GM23338 (cell line): ENCODE measurements at regions not wholly inside any gene's neighbourhood (a gene's known extent, or its start where the extent isn't known, plus 50 kb on each side); places are given as distances from the start of the nearest gene placed in this dataset.

Experiments used
- ATAC-seq: fragments of 200-7000 bp; cut with Tn5 transposase; 3 replicates; pipeline ENCODE4 v1.9.1; 2020
- DNase-seq: peaks from one replicate; pipeline ENCODE4 v3.0.0-alpha.2; 2015; ENCODE audit warnings: low spot score
- H2AFZ ChIP-seq: fragments of 200-600 bp; sonication (generic); 2 replicates; pipeline ENCODE4 v1.8.0; 2016; ENCODE audit warnings: antibody characterized with exemption, mild to moderate bottlenecking, moderate library complexity
- H3F3A ChIP-seq: fragments of 200-600 bp; sonication (generic); replicated peaks from 2 replicates; pipeline ENCODE4 v1.8.0; 2017; ENCODE audit warnings: antibody characterized with exemption, mixed run types, low read depth
- H3K27ac ChIP-seq: fragments of 200-600 bp; sonication (generic); 2 replicates; pipeline ENCODE4 v1.6.1; 2016; ENCODE audit warnings: low read depth
- H3K27me3 ChIP-seq: fragments of 200-600 bp; sonication (generic); 2 replicates; pipeline ENCODE4 v1.8.0; 2016; ENCODE audit warnings: mild to moderate bottlenecking, mixed run types, moderate library complexity; ENCODE audit not compliant: insufficient read depth
- H3K36me3 ChIP-seq: fragments of 200-600 bp; sonication (generic); 2 replicates; pipeline ENCODE4 v1.8.0; 2016; ENCODE audit warnings: mild to moderate bottlenecking; ENCODE audit not compliant: insufficient read depth
- H3K4me1 ChIP-seq: fragments of 200-600 bp; sonication (generic); 2 replicates; pipeline ENCODE4 v1.8.0; 2016; ENCODE audit warnings: mild to moderate bottlenecking, moderate library complexity; ENCODE audit not compliant: insufficient read depth
- H3K4me2 ChIP-seq: fragments of 200-600 bp; sonication (generic); 2 replicates; pipeline ENCODE4 v1.7.1; 2017; ENCODE audit warnings: mixed run types
- H3K4me3 ChIP-seq: fragments of 200-600 bp; sonication (generic); 2 replicates; pipeline ENCODE4 v1.6.1; 2016; ENCODE audit warnings: mixed run types
- H3K79me2 ChIP-seq: fragments of 200-600 bp; sonication (generic); replicated peaks from 2 replicates; pipeline ENCODE4 v1.8.0; 2017; ENCODE audit warnings: mild to moderate bottlenecking; ENCODE audit not compliant: insufficient read depth
- H3K9me2 ChIP-seq: fragments of 200-600 bp; sonication (generic); 2 replicates; pipeline ENCODE4 v1.8.0; 2017; ENCODE audit not compliant: insufficient read depth
- H4K20me1 ChIP-seq: fragments of 200-600 bp; sonication (generic); replicated peaks from 2 replicates; pipeline ENCODE4 v1.8.0; 2017; ENCODE audit warnings: mild to moderate bottlenecking; ENCODE audit not compliant: insufficient read depth
- H3K27ac Mint-ChIP-seq: 2 replicates; pipeline ENCODE4 v1.8.0; 2020; ENCODE audit warnings: inconsistent platforms, mild to moderate bottlenecking, moderate library complexity, mixed read lengths
- H3K27me3 Mint-ChIP-seq: 3 replicates; pipeline ENCODE4 v1.8.0; 2022; ENCODE audit warnings: low read depth, mild to moderate bottlenecking, moderate library complexity, mixed read lengths, inconsistent platforms; ENCODE audit not compliant: insufficient read depth, poor library complexity
- H3K36me3 Mint-ChIP-seq: 3 replicates; pipeline ENCODE4 v1.8.0; 2021; ENCODE audit warnings: low read depth, mild to moderate bottlenecking, inconsistent platforms, moderate library complexity, mixed read lengths
- H3K4me1 Mint-ChIP-seq: 3 replicates; pipeline ENCODE4 v1.8.0; 2020; ENCODE audit warnings: mild to moderate bottlenecking, inconsistent platforms, mixed read lengths
- H3K4me3 Mint-ChIP-seq: 3 replicates; pipeline ENCODE4 v1.8.0; 2021; ENCODE audit warnings: moderate library complexity, mild to moderate bottlenecking, inconsistent platforms, mixed read lengths
- H3K9me3 Mint-ChIP-seq: 3 replicates; pipeline ENCODE4 v1.8.0; 2020; ENCODE audit warnings: moderate library complexity, mild to moderate bottlenecking, inconsistent platforms, mixed read lengths
- CREB1 ChIP-seq: fragments of 250-450 bp; sonication (Bioruptor Pico); IDR thresholded peaks from 2 replicates; pipeline ENCODE4 v1.5.0; 2020; ENCODE audit warnings: low read depth, mild to moderate bottlenecking, moderate library complexity
- NANOG ChIP-seq: IDR thresholded peaks from 2 replicates; pipeline ENCODE4 v1.6.1; 2016; ENCODE audit warnings: antibody characterized with exemption, borderline replicate concordance
- ZNF114 ChIP-seq: fragments of 250-450 bp; sonication (Bioruptor Pico); IDR thresholded peaks from 2 replicates; pipeline ENCODE4 v1.5.0; 2020; ENCODE audit warnings: mild to moderate bottlenecking, moderate library complexity
- TF ChIP-seq, protein P1 (sequence below): fragments of 250-450 bp; sonication (Bioruptor Pico); IDR thresholded peaks from 2 replicates; pipeline ENCODE4 v1.5.0; 2020; ENCODE audit warnings: mild to moderate bottlenecking, moderate library complexity
- TF ChIP-seq, protein P2 (sequence below): IDR thresholded peaks from one replicate; pipeline ENCODE4 v1.6.1; 2018; ENCODE audit warnings: antibody characterized with exemption; ENCODE audit not compliant: unreplicated experiment

DNA sequence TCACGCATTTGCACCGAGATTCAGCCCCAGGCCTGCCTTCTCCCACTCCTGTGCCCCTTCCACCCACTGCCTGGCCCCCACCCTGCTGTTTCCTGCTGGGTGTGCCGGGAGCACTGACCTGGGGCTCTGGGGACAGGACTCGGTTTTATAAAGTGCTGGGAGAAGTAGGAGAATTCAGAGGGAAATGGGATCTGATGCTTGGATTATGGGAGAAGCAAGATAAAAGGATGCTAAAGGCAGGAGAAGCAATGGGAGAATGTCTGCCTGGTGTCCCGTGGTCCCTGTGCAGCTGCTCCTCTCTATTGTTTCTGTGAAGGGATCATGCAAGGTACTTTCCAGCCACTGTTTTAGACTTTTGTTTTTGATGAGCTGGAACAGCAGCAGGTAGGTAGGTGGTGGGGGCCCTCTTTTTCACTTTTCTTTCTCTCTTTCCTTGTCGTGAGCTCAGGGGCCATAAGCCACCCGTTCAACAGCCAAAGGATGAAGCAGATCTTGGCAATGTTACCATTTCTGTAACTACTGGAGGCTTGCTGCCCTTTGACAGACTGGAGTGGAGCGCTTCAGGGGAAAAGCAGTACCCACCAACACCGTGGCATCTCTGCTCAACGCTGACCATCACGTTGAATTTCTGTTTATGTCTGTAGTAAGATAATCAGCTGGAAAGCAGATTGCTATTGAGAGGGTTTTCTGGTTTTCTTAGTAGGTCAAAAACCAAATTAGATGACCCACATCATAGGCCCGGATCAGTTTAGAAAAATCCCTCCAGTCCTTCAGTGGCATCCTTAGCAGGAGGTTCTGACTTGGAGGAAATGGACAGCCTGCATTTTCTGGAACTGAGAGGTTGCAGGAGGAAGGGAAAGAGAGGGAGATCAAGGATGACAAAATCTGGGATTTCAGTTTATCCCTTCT is 63.8 kb upstream of the ENPP6 start (continued):
- TF ChIP-seq, protein P1, sequence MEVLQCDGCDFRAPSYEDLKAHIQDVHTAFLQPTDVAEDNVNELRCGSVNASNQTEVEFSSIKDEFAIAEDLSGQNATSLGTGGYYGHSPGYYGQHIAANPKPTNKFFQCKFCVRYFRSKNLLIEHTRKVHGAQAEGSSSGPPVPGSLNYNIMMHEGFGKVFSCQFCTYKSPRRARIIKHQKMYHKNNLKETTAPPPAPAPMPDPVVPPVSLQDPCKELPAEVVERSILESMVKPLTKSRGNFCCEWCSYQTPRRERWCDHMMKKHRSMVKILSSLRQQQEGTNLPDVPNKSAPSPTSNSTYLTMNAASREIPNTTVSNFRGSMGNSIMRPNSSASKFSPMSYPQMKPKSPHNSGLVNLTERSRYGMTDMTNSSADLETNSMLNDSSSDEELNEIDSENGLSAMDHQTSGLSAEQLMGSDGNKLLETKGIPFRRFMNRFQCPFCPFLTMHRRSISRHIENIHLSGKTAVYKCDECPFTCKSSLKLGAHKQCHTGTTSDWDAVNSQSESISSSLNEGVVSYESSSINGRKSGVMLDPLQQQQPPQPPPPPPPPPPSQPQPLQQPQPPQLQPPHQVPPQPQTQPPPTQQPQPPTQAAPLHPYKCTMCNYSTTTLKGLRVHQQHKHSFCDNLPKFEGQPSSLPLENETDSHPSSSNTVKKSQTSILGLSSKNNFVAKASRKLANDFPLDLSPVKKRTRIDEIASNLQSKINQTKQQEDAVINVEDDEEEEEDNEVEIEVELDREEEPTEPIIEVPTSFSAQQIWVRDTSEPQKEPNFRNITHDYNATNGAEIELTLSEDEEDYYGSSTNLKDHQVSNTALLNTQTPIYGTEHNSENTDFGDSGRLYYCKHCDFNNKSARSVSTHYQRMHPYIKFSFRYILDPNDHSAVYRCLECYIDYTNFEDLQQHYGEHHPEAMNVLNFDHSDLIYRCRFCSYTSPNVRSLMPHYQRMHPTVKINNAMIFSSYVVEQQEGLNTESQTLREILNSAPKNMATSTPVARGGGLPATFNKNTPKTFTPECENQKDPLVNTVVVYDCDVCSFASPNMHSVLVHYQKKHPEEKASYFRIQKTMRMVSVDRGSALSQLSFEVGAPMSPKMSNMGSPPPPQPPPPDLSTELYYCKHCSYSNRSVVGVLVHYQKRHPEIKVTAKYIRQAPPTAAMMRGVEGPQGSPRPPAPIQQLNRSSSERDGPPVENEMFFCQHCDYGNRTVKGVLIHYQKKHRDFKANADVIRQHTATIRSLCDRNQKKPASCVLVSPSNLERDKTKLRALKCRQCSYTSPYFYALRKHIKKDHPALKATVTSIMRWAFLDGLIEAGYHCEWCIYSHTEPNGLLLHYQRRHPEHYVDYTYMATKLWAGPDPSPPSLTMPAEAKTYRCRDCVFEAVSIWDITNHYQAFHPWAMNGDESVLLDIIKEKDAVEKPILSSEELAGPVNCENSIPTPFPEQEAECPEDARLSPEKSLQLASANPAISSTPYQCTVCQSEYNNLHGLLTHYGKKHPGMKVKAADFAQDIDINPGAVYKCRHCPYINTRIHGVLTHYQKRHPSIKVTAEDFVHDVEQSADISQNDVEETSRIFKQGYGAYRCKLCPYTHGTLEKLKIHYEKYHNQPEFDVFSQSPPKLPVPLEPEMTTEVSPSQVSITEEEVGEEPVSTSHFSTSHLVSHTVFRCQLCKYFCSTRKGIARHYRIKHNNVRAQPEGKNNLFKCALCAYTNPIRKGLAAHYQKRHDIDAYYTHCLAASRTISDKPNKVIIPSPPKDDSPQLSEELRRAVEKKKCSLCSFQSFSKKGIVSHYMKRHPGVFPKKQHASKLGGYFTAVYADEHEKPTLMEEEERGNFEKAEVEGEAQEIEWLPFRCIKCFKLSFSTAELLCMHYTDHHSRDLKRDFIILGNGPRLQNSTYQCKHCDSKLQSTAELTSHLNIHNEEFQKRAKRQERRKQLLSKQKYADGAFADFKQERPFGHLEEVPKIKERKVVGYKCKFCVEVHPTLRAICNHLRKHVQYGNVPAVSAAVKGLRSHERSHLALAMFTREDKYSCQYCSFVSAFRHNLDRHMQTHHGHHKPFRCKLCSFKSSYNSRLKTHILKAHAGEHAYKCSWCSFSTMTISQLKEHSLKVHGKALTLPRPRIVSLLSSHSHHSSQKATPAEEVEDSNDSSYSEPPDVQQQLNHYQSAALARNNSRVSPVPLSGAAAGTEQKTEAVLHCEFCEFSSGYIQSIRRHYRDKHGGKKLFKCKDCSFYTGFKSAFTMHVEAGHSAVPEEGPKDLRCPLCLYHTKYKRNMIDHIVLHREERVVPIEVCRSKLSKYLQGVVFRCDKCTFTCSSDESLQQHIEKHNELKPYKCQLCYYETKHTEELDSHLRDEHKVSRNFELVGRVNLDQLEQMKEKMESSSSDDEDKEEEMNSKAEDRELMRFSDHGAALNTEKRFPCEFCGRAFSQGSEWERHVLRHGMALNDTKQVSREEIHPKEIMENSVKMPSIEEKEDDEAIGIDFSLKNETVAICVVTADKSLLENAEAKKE (CRISPR knock-in tag), result no peak
- TF ChIP-seq, protein P2, sequence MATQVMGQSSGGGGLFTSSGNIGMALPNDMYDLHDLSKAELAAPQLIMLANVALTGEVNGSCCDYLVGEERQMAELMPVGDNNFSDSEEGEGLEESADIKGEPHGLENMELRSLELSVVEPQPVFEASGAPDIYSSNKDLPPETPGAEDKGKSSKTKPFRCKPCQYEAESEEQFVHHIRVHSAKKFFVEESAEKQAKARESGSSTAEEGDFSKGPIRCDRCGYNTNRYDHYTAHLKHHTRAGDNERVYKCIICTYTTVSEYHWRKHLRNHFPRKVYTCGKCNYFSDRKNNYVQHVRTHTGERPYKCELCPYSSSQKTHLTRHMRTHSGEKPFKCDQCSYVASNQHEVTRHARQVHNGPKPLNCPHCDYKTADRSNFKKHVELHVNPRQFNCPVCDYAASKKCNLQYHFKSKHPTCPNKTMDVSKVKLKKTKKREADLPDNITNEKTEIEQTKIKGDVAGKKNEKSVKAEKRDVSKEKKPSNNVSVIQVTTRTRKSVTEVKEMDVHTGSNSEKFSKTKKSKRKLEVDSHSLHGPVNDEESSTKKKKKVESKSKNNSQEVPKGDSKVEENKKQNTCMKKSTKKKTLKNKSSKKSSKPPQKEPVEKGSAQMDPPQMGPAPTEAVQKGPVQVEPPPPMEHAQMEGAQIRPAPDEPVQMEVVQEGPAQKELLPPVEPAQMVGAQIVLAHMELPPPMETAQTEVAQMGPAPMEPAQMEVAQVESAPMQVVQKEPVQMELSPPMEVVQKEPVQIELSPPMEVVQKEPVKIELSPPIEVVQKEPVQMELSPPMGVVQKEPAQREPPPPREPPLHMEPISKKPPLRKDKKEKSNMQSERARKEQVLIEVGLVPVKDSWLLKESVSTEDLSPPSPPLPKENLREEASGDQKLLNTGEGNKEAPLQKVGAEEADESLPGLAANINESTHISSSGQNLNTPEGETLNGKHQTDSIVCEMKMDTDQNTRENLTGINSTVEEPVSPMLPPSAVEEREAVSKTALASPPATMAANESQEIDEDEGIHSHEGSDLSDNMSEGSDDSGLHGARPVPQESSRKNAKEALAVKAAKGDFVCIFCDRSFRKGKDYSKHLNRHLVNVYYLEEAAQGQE, result no peak
- no peak for TF ChIP-seq CREB1 (CRISPR knock-in tag)

DNA sequence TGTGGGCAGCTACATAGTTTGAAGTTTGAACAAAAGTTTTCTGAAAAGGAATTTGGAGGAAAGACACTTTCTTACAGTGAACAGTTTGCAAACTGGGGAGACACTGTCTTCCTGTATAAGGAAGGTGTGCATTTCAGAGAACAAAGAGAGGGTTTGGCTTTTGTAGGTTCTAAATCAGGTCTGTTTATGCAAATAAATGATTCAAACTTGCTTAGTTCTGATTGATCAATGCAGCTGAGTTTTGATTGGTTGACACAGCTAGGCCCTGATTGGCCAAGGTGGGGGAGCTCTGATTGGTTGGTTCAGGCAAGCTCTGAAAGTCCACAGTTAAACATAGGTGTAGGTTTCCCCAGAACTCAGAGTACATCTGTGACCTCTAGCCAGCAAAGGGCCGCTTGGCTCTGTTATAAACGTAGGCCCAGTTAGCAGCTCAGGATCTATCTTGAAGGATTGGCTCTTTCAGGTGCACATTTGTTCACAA is 63.0 kb upstream of the ENPP6 start:
- no peaks in the 10 kb centered on the region for H3K4me1 Mint-ChIP-seq
- H3K27ac Mint-ChIP-seq, result no peak overlapping the region
- ATAC-seq, result no peak
- TF ChIP-seq CREB1 (CRISPR knock-in tag), result no peak
- TF ChIP-seq, protein P2, result no peak
- TF ChIP-seq NANOG, result no peak
- TF ChIP-seq ZNF114 (CRISPR knock-in tag), result no peak

More for the DNA sequence above, 63.0 kb upstream of the ENPP6 start:
- Mint-ChIP-seq H3K36me3 (peaks cover 13% of the 10 kb centered on the region), H3K4me3 (no peak overlapping the region), H3K9me3 (peaks cover 28% of the 10 kb centered on the region), H3K27me3 (peaks cover 8% of the 10 kb centered on the region)
- no peaks in the 10 kb centered on the region for H3K9me2 ChIP-seq
- H3K36me3 ChIP-seq, result no peaks in the 10 kb centered on the region
- H3F3A ChIP-seq, result no peaks in the 10 kb centered on the region
- H3K4me1 ChIP-seq, result no peaks in the 10 kb centered on the region
- H3K4me2 ChIP-seq, result no peak overlapping the region
- H4K20me1 ChIP-seq, result no peaks in the 10 kb centered on the region
- no peak for DNase-seq
- H3K79me2 ChIP-seq, result no peaks in the 10 kb centered on the region
- H3K27me3 ChIP-seq, result no peaks in the 10 kb centered on the region
- H2AFZ ChIP-seq, result peak overlapping the region; percentile 72; the same call in 1 of the 2 replicates
- no peak overlapping the region for H3K4me3 ChIP-seq
- no peak overlapping the region for H3K27ac ChIP-seq
